NB4 (cell line): ENCODE measurements at regions not wholly inside any gene's neighbourhood (a gene's known extent, or its start where the extent isn't known, plus 50 kb on each side); places are given as distances from the start of the nearest gene placed in this dataset.

Source experiments
- CTCF ChIP-seq: IDR thresholded peaks from one replicate; pipeline ENCODE4 v1.5.1; 2012; ENCODE audit warnings: low read depth, low read length
- MYC ChIP-seq: IDR thresholded peaks from 2 replicates; pipeline ENCODE4 v1.6.1; 2011; ENCODE audit warnings: low read depth, low read length
- POLR2A ChIP-seq: IDR thresholded peaks from 2 replicates; pipeline ENCODE4 v1.6.1; 2011; ENCODE audit warnings: mild to moderate bottlenecking; ENCODE audit not compliant: insufficient read length; ENCODE audit errors: extremely low read depth
- TF ChIP-seq, protein P1 (sequence below): IDR thresholded peaks from 2 replicates; pipeline ENCODE4 v1.6.1; 2011; ENCODE audit warnings: low read depth, low read length

GRCh38 chr4:104979083-104979760 lies 167.5 kb upstream of the TET2 start:
- no peak for TF ChIP-seq CTCF
- TF ChIP-seq POLR2A, result no peak
- TF ChIP-seq, protein P1, sequence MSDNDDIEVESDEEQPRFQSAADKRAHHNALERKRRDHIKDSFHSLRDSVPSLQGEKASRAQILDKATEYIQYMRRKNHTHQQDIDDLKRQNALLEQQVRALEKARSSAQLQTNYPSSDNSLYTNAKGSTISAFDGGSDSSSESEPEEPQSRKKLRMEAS, result no peak
- TF ChIP-seq MYC, result no peak
